HUES48 (cell line): ENCODE measurements at regions not wholly inside any gene's neighbourhood (a gene's known extent, or its start where the extent isn't known, plus 50 kb on each side); places are given as distances from the start of the nearest gene placed in this dataset.

Experiments used
- H3K27ac ChIP-seq: one replicate; pipeline ENCODE4 v1.7.0; 2013; ENCODE audit warnings: low read depth, low read length, inconsistent platforms
- H3K27me3 ChIP-seq: 2 replicates; pipeline ENCODE4 v1.6.1; 2013; ENCODE audit warnings: mild to moderate bottlenecking, low read length; ENCODE audit not compliant: control insufficient read depth, insufficient read depth
- H3K36me3 ChIP-seq: 2 replicates; pipeline ENCODE4 v1.6.1; 2013; ENCODE audit warnings: low read length; ENCODE audit not compliant: control insufficient read depth, insufficient read depth
- H3K4me1 ChIP-seq: 2 replicates; pipeline ENCODE4 v1.6.1; 2013; ENCODE audit warnings: mild to moderate bottlenecking, low read length; ENCODE audit not compliant: control insufficient read depth, insufficient read depth
- H3K4me3 ChIP-seq: 2 replicates; pipeline ENCODE4 v1.5.1; 2013; ENCODE audit warnings: mild to moderate bottlenecking, low read depth, low read length
- H3K9ac ChIP-seq: 2 replicates; pipeline ENCODE4 v1.6.1; 2013; ENCODE audit warnings: mild to moderate bottlenecking, low read depth, low read length, moderate library complexity
- H3K9me3 ChIP-seq: 2 replicates; pipeline ENCODE4 v1.6.1; 2013; ENCODE audit warnings: low read length; ENCODE audit not compliant: control insufficient read depth, insufficient read depth

DNA sequence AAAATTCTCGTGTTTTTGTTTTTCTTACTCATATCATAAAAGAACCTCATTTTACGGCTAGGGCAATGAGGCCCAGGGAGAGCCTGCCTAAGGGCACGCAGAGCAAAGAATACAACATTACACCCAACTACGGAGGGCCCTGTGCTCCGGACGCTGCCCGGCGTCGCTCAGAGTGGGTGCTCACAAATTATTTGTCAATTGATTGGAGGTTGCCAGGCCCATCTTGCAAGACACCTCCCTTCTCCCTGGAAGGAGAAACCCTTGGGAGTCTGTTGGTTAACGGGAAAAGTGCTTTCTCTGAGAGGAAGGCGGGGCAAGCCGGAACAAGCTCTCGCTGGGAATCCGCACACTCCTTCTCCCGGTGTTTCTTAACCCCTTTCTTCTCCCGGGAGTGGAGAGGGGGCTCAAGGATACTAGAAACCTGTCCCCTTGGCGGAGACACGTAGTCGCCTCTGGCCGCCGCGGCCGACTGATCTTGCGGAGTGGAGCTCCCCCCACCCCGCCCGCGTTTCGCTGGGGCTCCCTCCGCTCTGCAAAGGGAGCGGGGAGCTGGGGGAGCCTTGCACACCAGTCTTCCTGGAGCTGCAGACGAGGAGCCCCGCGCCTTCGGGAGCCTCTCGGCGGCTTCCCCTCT lies 599.3 kb upstream of the SGCD start:
- Histone ChIP-seq H3K4me1 (0 out of 2 replicates have a peak, but pooled peaks cover 4% of the 10 kb centered on the region), H3K27me3 (peaks cover 96% of the 10 kb centered on the region), H3K9ac (no peak overlapping the region), H3K36me3 (no peaks in the 10 kb centered on the region), H3K4me3 (peak overlapping the region; percentile 77), H3K27ac (no peak overlapping the region), H3K9me3 (no peaks in the 10 kb centered on the region)

DNA sequence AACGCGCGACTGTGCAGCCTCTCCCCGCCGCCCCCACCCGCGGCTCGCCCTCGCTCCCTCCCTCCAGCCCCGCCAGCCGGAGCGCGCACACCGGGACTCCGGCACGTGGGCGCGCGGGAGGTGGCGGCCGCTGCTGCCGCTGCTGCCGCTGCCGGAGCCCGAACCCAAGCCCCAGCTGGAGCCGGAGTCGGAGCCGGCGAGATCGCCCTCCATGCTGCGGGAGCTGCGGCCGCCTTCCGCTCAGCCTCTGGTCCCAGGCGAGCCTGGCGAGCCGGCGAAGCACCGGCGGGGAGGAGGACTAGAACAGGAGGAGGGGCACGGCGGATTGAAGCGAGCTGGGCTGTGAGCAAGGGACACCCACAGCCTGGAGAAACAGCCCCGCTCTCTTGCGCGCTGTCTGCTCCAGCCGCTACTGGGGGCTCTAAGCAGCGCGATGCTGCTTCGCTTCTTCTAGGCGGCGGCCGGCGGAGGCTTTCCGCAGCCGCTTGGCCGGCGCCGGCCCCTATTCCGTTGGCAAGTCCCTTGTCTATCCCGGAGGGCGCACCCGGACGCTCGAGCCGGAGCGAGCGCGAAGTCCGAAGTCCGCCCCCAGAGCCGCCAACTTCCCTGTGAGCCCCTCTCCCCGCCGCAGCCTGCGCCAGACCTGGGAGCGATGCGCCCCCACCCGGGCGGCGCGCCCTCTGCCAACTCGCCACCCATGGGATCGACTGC lies 598.7 kb upstream of the SGCD start:
- Histone ChIP-seq H3K9me3 (no peaks in the 10 kb centered on the region), H3K4me3 (peak overlapping the region; percentile 77), H3K9ac (no peak overlapping the region; the same call in 1 of the 2 replicates), H3K27ac (no peak overlapping the region), H3K4me1 (0 out of 2 replicates have a peak, but pooled peaks cover 4% of the 10 kb centered on the region), H3K36me3 (no peaks in the 10 kb centered on the region), H3K27me3 (peaks cover 98% of the 10 kb centered on the region)

DNA sequence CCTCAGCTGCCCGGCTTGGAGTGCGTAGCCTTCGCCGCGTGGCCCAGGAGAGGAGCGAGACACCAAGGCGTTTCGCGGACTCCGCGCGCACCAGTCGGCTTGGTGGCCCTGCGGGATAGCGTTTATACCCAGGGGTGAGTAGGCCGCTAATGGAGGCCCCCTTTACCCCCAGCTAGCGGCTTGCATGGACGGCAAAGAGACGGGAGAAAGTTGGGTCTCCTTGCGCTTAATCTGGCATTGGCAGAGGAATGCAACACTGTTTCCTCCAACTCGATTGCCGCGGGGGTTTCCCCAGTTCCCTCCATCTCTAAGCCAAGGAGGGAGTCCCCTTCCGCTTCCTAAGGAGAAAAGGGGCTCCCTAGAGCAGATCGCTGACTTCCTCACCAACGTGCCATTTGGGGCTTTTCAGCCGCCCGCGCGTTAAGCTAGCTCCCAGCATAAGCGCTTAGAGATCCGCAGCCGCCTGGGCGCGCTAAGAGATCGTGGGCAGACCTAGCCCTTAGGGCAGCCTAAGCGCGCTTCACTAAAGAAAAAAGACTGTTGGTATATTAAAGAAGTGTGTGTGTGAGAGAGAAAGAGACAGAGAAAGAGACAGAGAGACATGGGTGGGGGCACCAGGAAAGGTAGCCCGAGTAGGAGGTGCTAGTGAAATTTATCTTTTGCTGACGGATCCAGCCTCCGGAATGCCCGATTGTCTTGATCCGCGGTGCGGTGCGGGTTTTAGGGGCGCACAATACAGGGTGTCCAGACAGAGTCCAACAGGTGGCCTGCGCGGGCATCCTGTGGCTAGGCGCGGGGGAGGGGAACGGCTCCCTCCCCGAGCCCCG lies 597.9 kb upstream of the SGCD start:
- Histone ChIP-seq H3K9ac (no peak overlapping the region), H3K36me3 (no peaks in the 10 kb centered on the region), H3K27me3 (peaks cover 96% of the 10 kb centered on the region), H3K4me3 (peak overlapping the region; percentile 77), H3K27ac (no peak overlapping the region), H3K9me3 (no peaks in the 10 kb centered on the region), H3K4me1 (0 out of 2 replicates have a peak, but pooled peaks cover 4% of the 10 kb centered on the region)

- Histone ChIP-seq H3K4me1 (0 out of 2 replicates have a peak, but pooled peaks cover 4% of the 10 kb centered on the region), H3K9ac (no peak overlapping the region), H3K9me3 (no peaks in the 10 kb centered on the region), H3K27ac (no peak overlapping the region), H3K4me3 (peak overlapping the region; percentile 77), H3K36me3 (no peaks in the 10 kb centered on the region), H3K27me3 (peaks cover 91% of the 10 kb centered on the region)
Observed at GRCh38 chr5:155729684-155730059, 597.3 kb upstream of the SGCD start.

- Histone ChIP-seq H3K9me3 (no peaks in the 10 kb centered on the region), H3K36me3 (no peaks in the 10 kb centered on the region), H3K27me3 (peaks cover 76% of the 10 kb centered on the region), H3K27ac (no peak overlapping the region), H3K4me3 (no peak overlapping the region), H3K9ac (no peak overlapping the region), H3K4me1 (0 out of 2 replicates have a peak, but pooled peaks cover 4% of the 10 kb centered on the region)
Observed at GRCh38 chr5:155732587-155733376, 594.2 kb upstream of the SGCD start.

- no peaks in the 10 kb centered on the region for H3K36me3 ChIP-seq
- H3K4me3 ChIP-seq = no peak overlapping the region
- H3K4me1 ChIP-seq = 0 out of 2 replicates have a peak, but pooled peaks cover 4% of the 10 kb centered on the region
- peaks cover 65% of the 10 kb centered on the region for H3K27me3 ChIP-seq
- H3K9me3 ChIP-seq = no peaks in the 10 kb centered on the region
- H3K9ac ChIP-seq = no peak overlapping the region
- H3K27ac ChIP-seq = no peak overlapping the region
Observed at GRCh38 chr5:155733935-155734334, 593.0 kb upstream of the SGCD start.

- Histone ChIP-seq H3K9me3 (no peaks in the 10 kb centered on the region), H3K36me3 (no peaks in the 10 kb centered on the region), H3K9ac (no peak overlapping the region), H3K27ac (no peak overlapping the region), H3K4me1 (no peaks in the 10 kb centered on the region), H3K4me3 (no peak overlapping the region), H3K27me3 (peaks cover 50% of the 10 kb centered on the region)
Observed at GRCh38 chr5:155735388-155735787, 591.6 kb upstream of the SGCD start.

DNA sequence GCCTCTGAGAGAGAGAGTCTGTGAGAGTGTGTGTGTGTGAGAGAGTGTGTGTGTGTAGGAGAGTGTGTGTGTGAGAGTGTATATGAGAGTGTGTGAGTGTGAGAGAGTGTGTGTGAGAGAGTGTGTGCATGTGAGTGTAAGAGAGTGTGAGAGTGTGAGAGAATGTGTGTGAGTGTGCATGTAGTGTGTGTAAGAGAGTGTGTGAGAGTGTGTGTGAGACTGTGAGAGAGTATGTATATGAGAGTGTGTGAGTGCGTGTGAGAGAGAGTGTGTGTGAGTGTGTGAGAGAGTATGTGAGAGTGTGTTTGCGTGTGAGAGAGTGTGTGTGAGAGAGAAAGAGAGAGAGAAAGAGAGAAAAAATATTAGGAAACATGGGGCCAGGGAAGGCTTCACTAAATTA lies 588.3 kb upstream of the SGCD start:
- no peak overlapping the region for H3K27ac ChIP-seq
- no peaks in the 10 kb centered on the region for H3K36me3 ChIP-seq
- no peak overlapping the region for H3K9ac ChIP-seq
- peaks cover 18% of the 10 kb centered on the region for H3K27me3 ChIP-seq
- H3K9me3 ChIP-seq = no peaks in the 10 kb centered on the region
- H3K4me3 ChIP-seq = no peak overlapping the region
- no peaks in the 10 kb centered on the region for H3K4me1 ChIP-seq

GRCh38 chr5:155746367-155747038 lies 580.5 kb upstream of the SGCD start:
- Histone ChIP-seq H3K27ac (no peak overlapping the region), H3K9ac (no peak overlapping the region), H3K9me3 (no peaks in the 10 kb centered on the region), H3K4me3 (no peak overlapping the region), H3K4me1 (no peaks in the 10 kb centered on the region), H3K36me3 (no peaks in the 10 kb centered on the region), H3K27me3 (no peaks in the 10 kb centered on the region)

- H3K4me1 ChIP-seq = no peaks in the 10 kb centered on the region
- no peaks in the 10 kb centered on the region for H3K36me3 ChIP-seq
Observed at GRCh38 chr5:155750101-155750500, 576.9 kb upstream of the SGCD start.

More at GRCh38 chr5:155750101-155750500, 576.9 kb upstream of the SGCD start:
- no peaks in the 10 kb centered on the region for H3K27me3 ChIP-seq
- H3K9ac ChIP-seq = no peak overlapping the region
- H3K9me3 ChIP-seq = no peaks in the 10 kb centered on the region
- H3K4me3 ChIP-seq = no peak overlapping the region
- H3K27ac ChIP-seq = no peak overlapping the region
